ENCODE measurements at regions not wholly inside any gene's neighbourhood (a gene's known extent, or its start where the extent isn't known, plus 50 kb on each side); places are given as distances from the start of the nearest gene placed in this dataset.

DNA sequence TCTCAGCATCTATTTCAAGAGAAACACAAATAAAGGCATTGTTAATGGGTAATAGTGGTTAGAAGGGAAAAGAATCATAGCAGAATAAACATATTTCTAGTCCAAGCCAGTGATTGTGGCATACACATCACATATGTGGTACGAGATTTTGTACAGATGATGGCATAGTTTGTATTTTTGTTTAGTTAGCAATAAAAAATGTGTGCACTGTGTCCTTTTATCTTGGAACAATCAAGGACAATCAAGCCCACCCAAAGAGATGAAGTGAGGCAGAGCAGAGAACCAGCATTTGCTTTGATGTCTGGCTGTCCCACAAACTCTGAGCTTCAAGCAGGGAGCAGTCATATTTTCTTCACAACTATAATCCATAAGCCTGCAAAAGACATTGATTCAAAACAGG lies 256.5 kb upstream of the CHD6 start:
- Mint-ChIP-seq H3K9me3 (peaks cover under 1% of the 10 kb centered on the region), H3K36me3 (ENCODE audit: low read depth) (no peaks in the 10 kb centered on the region), H3K4me1 (peaks cover 5% of the 10 kb centered on the region), H3K4me3 (no peak overlapping the region), H3K27ac (ENCODE audit: unreplicated experiment) (no peak overlapping the region), H3K27me3 (ENCODE audit: low read depth) (peaks cover 38% of the 10 kb centered on the region)
- TF ChIP-seq, protein P1, sequence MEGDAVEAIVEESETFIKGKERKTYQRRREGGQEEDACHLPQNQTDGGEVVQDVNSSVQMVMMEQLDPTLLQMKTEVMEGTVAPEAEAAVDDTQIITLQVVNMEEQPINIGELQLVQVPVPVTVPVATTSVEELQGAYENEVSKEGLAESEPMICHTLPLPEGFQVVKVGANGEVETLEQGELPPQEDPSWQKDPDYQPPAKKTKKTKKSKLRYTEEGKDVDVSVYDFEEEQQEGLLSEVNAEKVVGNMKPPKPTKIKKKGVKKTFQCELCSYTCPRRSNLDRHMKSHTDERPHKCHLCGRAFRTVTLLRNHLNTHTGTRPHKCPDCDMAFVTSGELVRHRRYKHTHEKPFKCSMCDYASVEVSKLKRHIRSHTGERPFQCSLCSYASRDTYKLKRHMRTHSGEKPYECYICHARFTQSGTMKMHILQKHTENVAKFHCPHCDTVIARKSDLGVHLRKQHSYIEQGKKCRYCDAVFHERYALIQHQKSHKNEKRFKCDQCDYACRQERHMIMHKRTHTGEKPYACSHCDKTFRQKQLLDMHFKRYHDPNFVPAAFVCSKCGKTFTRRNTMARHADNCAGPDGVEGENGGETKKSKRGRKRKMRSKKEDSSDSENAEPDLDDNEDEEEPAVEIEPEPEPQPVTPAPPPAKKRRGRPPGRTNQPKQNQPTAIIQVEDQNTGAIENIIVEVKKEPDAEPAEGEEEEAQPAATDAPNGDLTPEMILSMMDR (conservative IDR thresholded peaks at IDR 0.05) = no peak
- DNase-seq (ENCODE audit: low read depth, low spot score) = no peak

GRCh38 chr20:41872930-41873329 lies 254.8 kb upstream of the CHD6 start:
- TF ChIP-seq, protein P1 (conservative IDR thresholded peaks at IDR 0.05) = no peak
- H3K9me3 Mint-ChIP-seq = peaks cover 7% of the 10 kb centered on the region
- H3K27me3 Mint-ChIP-seq (ENCODE audit: low read depth) = peaks cover 27% of the 10 kb centered on the region
- DNase-seq (ENCODE audit: low read depth, low spot score) = no peak
- H3K4me1 Mint-ChIP-seq = peaks cover 5% of the 10 kb centered on the region
- no peaks in the 10 kb centered on the region for H3K36me3 Mint-ChIP-seq (ENCODE audit: low read depth)
- H3K27ac Mint-ChIP-seq (ENCODE audit: unreplicated experiment) = no peak overlapping the region
- no peak overlapping the region for H3K4me3 Mint-ChIP-seq

GRCh38 chr20:41870869-41871462 lies 252.8 kb upstream of the CHD6 start:
- peaks cover 3% of the 10 kb centered on the region for H3K36me3 Mint-ChIP-seq (ENCODE audit: low read depth)
- H3K9me3 Mint-ChIP-seq = peaks cover 17% of the 10 kb centered on the region
- peaks cover 5% of the 10 kb centered on the region for H3K4me1 Mint-ChIP-seq
- no peak for DNase-seq (ENCODE audit: low read depth, low spot score)
- H3K27ac Mint-ChIP-seq (ENCODE audit: unreplicated experiment) = no peak overlapping the region
- TF ChIP-seq, protein P1 (conservative IDR thresholded peaks at IDR 0.05) = no peak
- H3K4me3 Mint-ChIP-seq = no peak overlapping the region
- H3K27me3 Mint-ChIP-seq (ENCODE audit: low read depth) = peaks cover 14% of the 10 kb centered on the region

- DNase-seq (ENCODE audit: low read depth, low spot score) = no peak
- peaks cover 3% of the 10 kb centered on the region for H3K36me3 Mint-ChIP-seq (ENCODE audit: low read depth)
These were observed 251.1 kb upstream of the CHD6 start for GRCh38 chr20:41869261-41869660.

DNA sequence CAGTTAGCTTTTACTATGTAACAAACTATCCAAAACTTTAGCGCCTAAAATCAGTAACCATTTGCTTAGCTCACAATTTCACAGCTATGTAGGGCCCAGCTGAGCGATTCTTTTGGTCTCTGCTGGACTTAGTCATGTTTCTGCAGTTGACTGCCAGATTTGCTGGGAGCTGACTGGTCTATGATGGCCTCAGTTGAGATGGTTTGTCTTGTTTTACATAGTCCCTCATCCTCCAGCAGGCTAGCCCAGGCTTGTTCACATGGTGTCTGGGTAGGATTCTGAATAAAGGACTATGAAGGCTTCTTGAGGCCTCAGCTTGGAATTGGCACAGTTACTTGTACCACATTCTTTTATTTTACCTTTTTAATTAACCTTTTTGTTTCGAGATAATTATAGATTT lies 247.8 kb upstream of the CHD6 start:
- H3K27me3 Mint-ChIP-seq (ENCODE audit: low read depth) = no peaks in the 10 kb centered on the region
- H3K36me3 Mint-ChIP-seq (ENCODE audit: low read depth) = peaks cover 3% of the 10 kb centered on the region
- peaks cover 6% of the 10 kb centered on the region for H3K4me1 Mint-ChIP-seq
- H3K9me3 Mint-ChIP-seq = peaks cover 17% of the 10 kb centered on the region
- no peak overlapping the region for H3K27ac Mint-ChIP-seq (ENCODE audit: unreplicated experiment)
- H3K4me3 Mint-ChIP-seq = no peak overlapping the region
- TF ChIP-seq, protein P1 (conservative IDR thresholded peaks at IDR 0.05) = no peak
- no peak for DNase-seq (ENCODE audit: low read depth, low spot score)

More at GRCh38 chr20:41869261-41869660, 251.1 kb upstream of the CHD6 start:
- no peak overlapping the region for H3K4me3 Mint-ChIP-seq
- no peak overlapping the region for H3K27ac Mint-ChIP-seq (ENCODE audit: unreplicated experiment)
- TF ChIP-seq, protein P1 (conservative IDR thresholded peaks at IDR 0.05) = no peak
- H3K9me3 Mint-ChIP-seq = peaks cover 17% of the 10 kb centered on the region
- H3K27me3 Mint-ChIP-seq (ENCODE audit: low read depth) = peaks cover 7% of the 10 kb centered on the region
- peaks cover 5% of the 10 kb centered on the region for H3K4me1 Mint-ChIP-seq
